PC-3 (cell line): ENCODE measurements at regions not wholly inside any gene's neighbourhood (a gene's known extent, or its start where the extent isn't known, plus 50 kb on each side); places are given as distances from the start of the nearest gene placed in this dataset.

Experiments
- EZH2 ChIP-seq: fragments of 300-600 bp; sonication (generic); IDR thresholded peaks from one replicate; pipeline ENCODE4 v1.6.1; 2017; ENCODE audit warnings: antibody characterized with exemption, mild to moderate bottlenecking, low read length; ENCODE audit not compliant: unreplicated experiment
- EZH2phosphoT487 ChIP-seq: fragments of 300-600 bp; sonication (generic); IDR thresholded peaks from 2 replicates; pipeline ENCODE4 v1.6.1; 2018; ENCODE audit warnings: mild to moderate bottlenecking, antibody characterized with exemption, low read length, borderline replicate concordance
- TF ChIP-seq, protein P1 (sequence below): fragments of 300-600 bp; sonication (generic); conservative IDR thresholded peaks from 2 replicates; pipeline ENCODE4 v1.5.1; 2017; ENCODE audit warnings: antibody characterized with exemption, low read depth, mild to moderate bottlenecking, low read length

DNA sequence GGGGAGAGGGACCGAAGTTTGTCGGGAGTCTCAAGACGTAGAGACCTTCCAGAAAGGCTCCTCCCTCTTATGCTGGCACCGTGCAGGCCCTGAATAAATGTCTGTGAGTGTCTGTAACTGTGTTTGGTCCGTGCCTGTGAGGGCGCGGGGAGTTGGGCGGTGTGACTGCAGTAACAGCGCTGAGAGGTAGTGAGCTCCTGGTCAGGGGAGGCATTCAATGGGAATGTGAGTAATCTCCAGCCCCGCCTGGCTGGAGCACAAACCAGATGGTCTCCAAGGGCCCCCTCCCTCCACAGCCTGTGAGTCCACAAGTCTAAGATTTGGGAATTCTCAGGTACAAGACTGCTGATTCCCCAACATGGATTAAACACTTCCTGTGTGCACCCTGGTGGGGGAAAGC lies 100.0 kb downstream of the HMX1 start:
- TF ChIP-seq, protein P1, sequence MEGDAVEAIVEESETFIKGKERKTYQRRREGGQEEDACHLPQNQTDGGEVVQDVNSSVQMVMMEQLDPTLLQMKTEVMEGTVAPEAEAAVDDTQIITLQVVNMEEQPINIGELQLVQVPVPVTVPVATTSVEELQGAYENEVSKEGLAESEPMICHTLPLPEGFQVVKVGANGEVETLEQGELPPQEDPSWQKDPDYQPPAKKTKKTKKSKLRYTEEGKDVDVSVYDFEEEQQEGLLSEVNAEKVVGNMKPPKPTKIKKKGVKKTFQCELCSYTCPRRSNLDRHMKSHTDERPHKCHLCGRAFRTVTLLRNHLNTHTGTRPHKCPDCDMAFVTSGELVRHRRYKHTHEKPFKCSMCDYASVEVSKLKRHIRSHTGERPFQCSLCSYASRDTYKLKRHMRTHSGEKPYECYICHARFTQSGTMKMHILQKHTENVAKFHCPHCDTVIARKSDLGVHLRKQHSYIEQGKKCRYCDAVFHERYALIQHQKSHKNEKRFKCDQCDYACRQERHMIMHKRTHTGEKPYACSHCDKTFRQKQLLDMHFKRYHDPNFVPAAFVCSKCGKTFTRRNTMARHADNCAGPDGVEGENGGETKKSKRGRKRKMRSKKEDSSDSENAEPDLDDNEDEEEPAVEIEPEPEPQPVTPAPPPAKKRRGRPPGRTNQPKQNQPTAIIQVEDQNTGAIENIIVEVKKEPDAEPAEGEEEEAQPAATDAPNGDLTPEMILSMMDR = no peak
- TF ChIP-seq EZH2 (no peak), EZH2phosphoT487 (no peak)
